Neuronal stem cell (in vitro differentiated cells): ENCODE measurements at regions not wholly inside any gene's neighbourhood (a gene's known extent, or its start where the extent isn't known, plus 50 kb on each side); places are given as distances from the start of the nearest gene placed in this dataset.
A peak's percentile ranks its signal among the peaks of the same experiment; 100 is the strongest.

Experiments used
- DNase-seq: peaks from one replicate; pipeline ENCODE4 v3.0.0-alpha.2; 2013; ENCODE audit warnings: low spot score
- H2AFZ ChIP-seq: one replicate; pipeline ENCODE4 v1.6.1; 2013; ENCODE audit warnings: mild to moderate bottlenecking, low read length, inconsistent platforms
- H2AK5ac ChIP-seq: 2 replicates; pipeline ENCODE4 v1.6.1; 2013; ENCODE audit warnings: low read depth, mild to moderate bottlenecking, inconsistent platforms, low read length, moderate library complexity, mixed read lengths
- H2BK120ac ChIP-seq: 2 replicates; pipeline ENCODE4 v1.6.1; 2013; ENCODE audit warnings: low read depth, mild to moderate bottlenecking, inconsistent platforms, low read length, moderate library complexity, mixed read lengths
- H2BK12ac ChIP-seq: one replicate; pipeline ENCODE4 v1.6.1; 2013; ENCODE audit warnings: low read length, inconsistent platforms
- H2BK15ac ChIP-seq: 2 replicates; pipeline ENCODE4 v1.6.1; 2013; ENCODE audit warnings: mild to moderate bottlenecking, low read length, inconsistent platforms, mixed read lengths
- H2BK5ac ChIP-seq: one replicate; pipeline ENCODE4 v1.6.1; 2013; ENCODE audit warnings: inconsistent platforms, mild to moderate bottlenecking, low read length, moderate library complexity
- H3K14ac ChIP-seq: one replicate; pipeline ENCODE4 v1.6.1; 2013; ENCODE audit warnings: low read length, inconsistent platforms
- H3K18ac ChIP-seq: 2 replicates; pipeline ENCODE4 v1.6.1; 2013; ENCODE audit warnings: low read length, inconsistent platforms
- H3K23ac ChIP-seq: 2 replicates; pipeline ENCODE4 v1.6.1; 2013; ENCODE audit warnings: low read depth, mild to moderate bottlenecking, mixed read lengths, low read length, inconsistent platforms; ENCODE audit not compliant: poor library complexity
- H3K27ac ChIP-seq: replicated peaks from 3 replicates; pipeline ENCODE4 v1.5.1; 2013; ENCODE audit warnings: low read length, inconsistent platforms
- H3K27me3 ChIP-seq, 3 experiments: 2 replicates each; pipeline ENCODE4 v1.6.1; 2013; ENCODE audit warnings: low read length in 3 of 3, mild to moderate bottlenecking in 2 of 3, inconsistent platforms in 1 of 3, low read depth in 1 of 3, mixed read lengths in 1 of 3, moderate library complexity in 1 of 3; ENCODE audit not compliant: control insufficient read depth in 3 of 3, insufficient read depth in 3 of 3
- H3K36me3 ChIP-seq, 2 donors: replicated peaks in 1 of 2; 2 replicates each; pipeline ENCODE4 v1.6.1; 2013; ENCODE audit warnings: low read length in 2 of 2; ENCODE audit not compliant: control insufficient read depth in 2 of 2, insufficient read depth in 2 of 2
- H3K4ac ChIP-seq: 2 replicates; pipeline ENCODE4 v1.6.1; 2013; ENCODE audit warnings: inconsistent platforms, mild to moderate bottlenecking, low read length, moderate library complexity
- H3K4me1 ChIP-seq, 2 donors: 1 replicate in 1 of 2; 2 replicates in 1 of 2; pipeline ENCODE4 v1.6.1; 2013; ENCODE audit warnings: low read length in 2 of 2, low read depth in 1 of 2; ENCODE audit not compliant: control insufficient read depth in 2 of 2, insufficient read depth in 1 of 2
- H3K4me2 ChIP-seq: one replicate; pipeline ENCODE4 v1.6.1; 2013; ENCODE audit warnings: mild to moderate bottlenecking, low read length, inconsistent platforms; ENCODE audit not compliant: insufficient read depth, poor library complexity, severe bottlenecking
- H3K4me3 ChIP-seq, 2 donors: 2 replicates each; pipeline ENCODE4 v1.5.1; 2013; ENCODE audit warnings: low read length in 2 of 2, mild to moderate bottlenecking in 2 of 2, inconsistent platforms in 1 of 2, moderate library complexity in 1 of 2
- H3K79me1 ChIP-seq: one replicate; pipeline ENCODE4 v1.6.1; 2013; ENCODE audit warnings: low read depth, mild to moderate bottlenecking, inconsistent platforms, low read length, moderate library complexity
- H3K9ac ChIP-seq: one replicate; pipeline ENCODE4 v1.6.1; 2013; ENCODE audit warnings: mild to moderate bottlenecking, low read depth, low read length, inconsistent platforms; ENCODE audit not compliant: poor library complexity
- H3K9me3 ChIP-seq, 2 donors: replicated peaks in 1 of 2; 2 replicates each; pipeline versions ENCODE3 to v1.6.1; 2013; ENCODE audit warnings: low read length in 2 of 2, mild to moderate bottlenecking in 2 of 2, inconsistent platforms in 1 of 2, low read depth in 1 of 2, mixed read lengths in 1 of 2, moderate library complexity in 1 of 2; ENCODE audit not compliant: control insufficient read depth in 2 of 2, insufficient read depth in 1 of 2
- H4K8ac ChIP-seq: one replicate; pipeline ENCODE4 v1.6.1; 2013; ENCODE audit warnings: low read depth, mild to moderate bottlenecking, inconsistent platforms, low read length, moderate library complexity
- H4K91ac ChIP-seq: one replicate; pipeline ENCODE4 v1.6.1; 2013; ENCODE audit warnings: low read length, low read depth, mild to moderate bottlenecking, inconsistent platforms; ENCODE audit not compliant: poor library complexity
- WGBS, 2 donors: extraction: QIAGEN DNeasy Blood & Tissue Kit; methylation state at CpG; one replicate each; pipeline ENCODE4 v1.1.7; 2013; ENCODE audit warnings: missing lambda C conversion rate in 2 of 2, mixed read lengths in 1 of 2; ENCODE audit not compliant: insufficient read length in 2 of 2, insufficient replicate concordance in 1 of 2; ENCODE audit errors: extremely low coverage in 2 of 2; 5-methylcytosine and 5-hydroxymethylcytosine counted together

GRCh38 chr1:90841473-90841872 is 124.4 kb upstream of the BARHL2 start:
- H4K91ac ChIP-seq = no peak overlapping the region
- peak overlapping the region; percentile 42 for H3K14ac ChIP-seq
- H3K18ac ChIP-seq = peak overlapping the region; percentile 41
- peaks cover 0 to 2% of the 10 kb centered on the region in 2 donors for H3K9me3 ChIP-seq
- no peak overlapping the region for H3K23ac ChIP-seq
- DNase-seq = no peak
- no peak overlapping the region for H2AFZ ChIP-seq
- peaks cover 5 to 9% of the 10 kb centered on the region in 2 donors for H3K4me1 ChIP-seq
- no peak overlapping the region for H2BK120ac ChIP-seq
- peak overlapping the region in 1 of 2 donors; percentile 40 for H3K4me3 ChIP-seq
- no peak overlapping the region for H3K4ac ChIP-seq
- no peak overlapping the region for H4K8ac ChIP-seq
- no peak overlapping the region for H3K4me2 ChIP-seq
- no peak overlapping the region for H3K27ac ChIP-seq
- no peak overlapping the region for H2BK12ac ChIP-seq
- H3K9ac ChIP-seq = peak overlapping the region; percentile 40
- no peak overlapping the region for H2AK5ac ChIP-seq
- no peaks in the 10 kb centered on the region for H3K79me1 ChIP-seq
- H2BK15ac ChIP-seq = no peak overlapping the region
- WGBS, 2 donors = no CpG with 5 or more reads among the region's 21 CpGs
- peaks cover 11 to 63% (median 18%) of the 10 kb centered on the region in 3 experiments for H3K27me3 ChIP-seq
- H3K36me3 ChIP-seq = no peaks in the 10 kb centered on the region
- no peak overlapping the region for H2BK5ac ChIP-seq

GRCh38 chr1:90840352-90840751 is 123.2 kb upstream of the BARHL2 start:
- Histone ChIP-seq H2BK120ac (no peak overlapping the region), H3K4ac (no peak overlapping the region), H3K18ac (no peak overlapping the region), H3K4me3 (no peak overlapping the region), H2BK12ac (no peak overlapping the region), H3K9ac (no peak overlapping the region), H4K8ac (no peak overlapping the region), H3K36me3 (no peaks in the 10 kb centered on the region), H2AK5ac (no peak overlapping the region), H4K91ac (no peak overlapping the region), H3K4me1 (peaks cover 5 to 9% of the 10 kb centered on the region in 2 donors), H3K4me2 (no peak overlapping the region), H3K79me1 (no peaks in the 10 kb centered on the region), H2BK5ac (no peak overlapping the region), H3K27ac (no peak overlapping the region), H3K23ac (no peak overlapping the region), H2BK15ac (no peak overlapping the region), H3K14ac (no peak overlapping the region), H3K9me3 (peaks cover 0 to 2% of the 10 kb centered on the region in 2 donors), H3K27me3 (peaks cover 22 to 74% (median 28%) of the 10 kb centered on the region in 3 experiments), H2AFZ (no peak overlapping the region)
- no peak for DNase-seq
- WGBS, 2 donors = no CpG with 5 or more reads among the region's 7 CpGs

GRCh38 chr1:90839323-90839722 is 122.2 kb upstream of the BARHL2 start:
- H3K23ac ChIP-seq = no peak overlapping the region
- H3K36me3 ChIP-seq = no peaks in the 10 kb centered on the region
- no peak overlapping the region for H2BK120ac ChIP-seq
- no peak overlapping the region for H3K27ac ChIP-seq
- no peak overlapping the region for H2AK5ac ChIP-seq
- H3K27me3 ChIP-seq = peaks cover 31 to 82% (median 39%) of the 10 kb centered on the region in 3 experiments
- no peak overlapping the region for H3K18ac ChIP-seq
- H2BK15ac ChIP-seq = no peak overlapping the region
- no peak overlapping the region for H4K91ac ChIP-seq
- H3K4me1 ChIP-seq = peaks cover 5 to 9% of the 10 kb centered on the region in 2 donors
- no CpG with 5 or more reads among the region's 5 CpGs for WGBS, 2 donors
- H3K9ac ChIP-seq = no peak overlapping the region
- no peak overlapping the region for H2BK5ac ChIP-seq
- no peaks in the 10 kb centered on the region for H3K79me1 ChIP-seq
- H3K14ac ChIP-seq = no peak overlapping the region
- H3K9me3 ChIP-seq = peaks cover 0 to 2% of the 10 kb centered on the region in 2 donors
- H2BK12ac ChIP-seq = no peak overlapping the region
- no peak overlapping the region for H3K4me2 ChIP-seq
- no peak overlapping the region for H4K8ac ChIP-seq
- H3K4me3 ChIP-seq = no peak overlapping the region
- DNase-seq = no peak
- no peak overlapping the region for H3K4ac ChIP-seq
- no peak overlapping the region for H2AFZ ChIP-seq

GRCh38 chr1:90838720-90839119 is 121.6 kb upstream of the BARHL2 start:
- Histone ChIP-seq H2BK120ac (no peak overlapping the region), H3K23ac (no peak overlapping the region), H2BK12ac (no peak overlapping the region), H3K79me1 (no peaks in the 10 kb centered on the region), H3K9me3 (peaks cover 0 to 2% of the 10 kb centered on the region in 2 donors), H3K4me2 (no peak overlapping the region), H2AFZ (no peak overlapping the region), H3K14ac (no peak overlapping the region), H3K4ac (no peak overlapping the region), H4K8ac (no peak overlapping the region), H3K36me3 (no peaks in the 10 kb centered on the region), H3K9ac (no peak overlapping the region), H3K27me3 (peaks cover 33 to 88% (median 45%) of the 10 kb centered on the region in 3 experiments), H3K18ac (no peak overlapping the region), H3K4me3 (no peak overlapping the region), H3K4me1 (peaks cover 5 to 11% of the 10 kb centered on the region in 2 donors), H3K27ac (no peak overlapping the region), H4K91ac (no peak overlapping the region), H2BK5ac (no peak overlapping the region), H2BK15ac (no peak overlapping the region), H2AK5ac (no peak overlapping the region)
- DNase-seq = no peak
